WTC11 (cell line): ENCODE measurements at regions not wholly inside any gene's neighbourhood (a gene's known extent, or its start where the extent isn't known, plus 50 kb on each side); places are given as distances from the start of the nearest gene placed in this dataset.

Source experiments
- ATAC-seq: fragments of 200-7000 bp; cut with Tn5 transposase; 2 replicates; pipeline ENCODE4 v1.10.0; 2021; ENCODE audit warnings: mild to moderate bottlenecking, moderate library complexity
- CTCF ChIA-PET: fragments of 300-600 bp; sonication (Branson Sonifier 250); formaldehyde crosslinking; loops from one replicate; lab custom pipeline; 2021; ENCODE audit warnings: antibody characterized with exemption; lab: Charles Lee
- POLR2A ChIA-PET: fragments of 350-600 bp; sonication (Branson Sonifier 250); formaldehyde crosslinking; loops from one replicate; lab custom pipeline; 2021; ENCODE audit warnings: antibody characterized with exemption; lab: Charles Lee
- DNase-seq: peaks from one replicate; pipeline ENCODE4 v3.0.0; 2021; ENCODE audit warnings: low spot score
- H3K27ac Mint-ChIP-seq: 2 replicates; pipeline ENCODE4 v1.8.0; 2021; ENCODE audit warnings: mixed read lengths
- H3K27me3 Mint-ChIP-seq: 2 replicates; pipeline ENCODE4 v1.8.0; 2021; ENCODE audit warnings: low read depth, mild to moderate bottlenecking, moderate library complexity, mixed read lengths
- H3K36me3 Mint-ChIP-seq: 2 replicates; pipeline ENCODE4 v1.8.0; 2021; ENCODE audit warnings: mixed read lengths
- H3K4me1 Mint-ChIP-seq: 2 replicates; pipeline ENCODE4 v1.8.0; 2022; ENCODE audit warnings: mixed read lengths
- H3K4me3 Mint-ChIP-seq: 2 replicates; pipeline ENCODE4 v1.8.0; 2021; ENCODE audit warnings: mild to moderate bottlenecking, moderate library complexity, mixed read lengths
- H3K9me3 Mint-ChIP-seq: 2 replicates; pipeline ENCODE4 v1.8.0; 2021; ENCODE audit warnings: mixed read lengths
- CBFB ChIP-seq: sonication (generic); formaldehyde crosslinking; IDR thresholded peaks from 2 replicates; pipeline ENCODE4 v1.8.1; 2022; ENCODE audit warnings: mild to moderate bottlenecking, low read depth, missing genetic modification reagents
- CREM ChIP-seq: sonication (generic); formaldehyde crosslinking; IDR thresholded peaks from 2 replicates; pipeline ENCODE4 v1.8.1; 2022; ENCODE audit warnings: mild to moderate bottlenecking, missing genetic modification reagents, moderate library complexity
- E2F4 ChIP-seq: sonication (generic); formaldehyde crosslinking; IDR thresholded peaks from 2 replicates; pipeline ENCODE4 v1.8.1; 2022; ENCODE audit warnings: low read depth, mild to moderate bottlenecking, moderate library complexity, missing genetic modification reagents, borderline replicate concordance
- E2F5 ChIP-seq: sonication (generic); formaldehyde crosslinking; IDR thresholded peaks from 2 replicates; pipeline ENCODE4 v1.8.1; 2022; ENCODE audit warnings: mild to moderate bottlenecking, moderate library complexity, missing genetic modification reagents
- ETV6 ChIP-seq: sonication (generic); formaldehyde crosslinking; IDR thresholded peaks from 2 replicates; pipeline ENCODE4 v1.8.1; 2022; ENCODE audit warnings: mild to moderate bottlenecking, missing genetic modification reagents
- GTF2I ChIP-seq: fragments of 250-450 bp; sonication (Bioruptor Pico); conservative IDR thresholded peaks from 2 replicates; pipeline ENCODE4 v1.4.0; 2021; ENCODE audit warnings: mild to moderate bottlenecking
- HMGA2 ChIP-seq: fragments of 250-450 bp; sonication (Bioruptor Pico); IDR thresholded peaks from 2 replicates; pipeline ENCODE4 v1.4.0; 2021; ENCODE audit warnings: mild to moderate bottlenecking, moderate library complexity
- NFATC4 ChIP-seq: fragments of 250-450 bp; sonication (Bioruptor Pico); IDR thresholded peaks from 2 replicates; pipeline ENCODE4 v1.9.0; 2021; ENCODE audit warnings: mild to moderate bottlenecking
- NFYB ChIP-seq: sonication (generic); formaldehyde crosslinking; conservative IDR thresholded peaks from 2 replicates; pipeline ENCODE4 v1.8.0; 2022; ENCODE audit warnings: low read depth, missing genetic modification reagents
- RELA ChIP-seq: sonication (generic); formaldehyde crosslinking; IDR thresholded peaks from 2 replicates; pipeline ENCODE4 v1.8.1; 2022; ENCODE audit warnings: missing genetic modification reagents, mild to moderate bottlenecking, borderline replicate concordance
- SMAD3 ChIP-seq: sonication (generic); formaldehyde crosslinking; IDR thresholded peaks from 2 replicates; pipeline ENCODE4 v1.8.0; 2022; ENCODE audit warnings: missing genetic modification reagents, mild to moderate bottlenecking, borderline replicate concordance
- SOX15 ChIP-seq: fragments of 250-450 bp; sonication (Bioruptor Pico); IDR thresholded peaks from 2 replicates; pipeline ENCODE4 v1.9.0; 2021; ENCODE audit warnings: mild to moderate bottlenecking
- SP1 ChIP-seq: sonication (generic); formaldehyde crosslinking; conservative IDR thresholded peaks from 2 replicates; pipeline ENCODE4 v1.8.1; 2022; ENCODE audit warnings: missing genetic modification reagents
- STAT6 ChIP-seq: sonication (generic); formaldehyde crosslinking; conservative IDR thresholded peaks from 2 replicates; pipeline ENCODE4 v1.8.1; 2023; ENCODE audit warnings: mild to moderate bottlenecking, low read depth, missing genetic modification reagents, moderate library complexity
- TEAD1 ChIP-seq: sonication (generic); formaldehyde crosslinking; IDR thresholded peaks from 2 replicates; pipeline ENCODE4 v1.8.0; 2022; ENCODE audit warnings: mild to moderate bottlenecking, missing genetic modification reagents
- TP53 ChIP-seq: sonication (generic); formaldehyde crosslinking; IDR thresholded peaks from 2 replicates; pipeline ENCODE4 v1.8.1; 2023; ENCODE audit warnings: mild to moderate bottlenecking, missing genetic modification reagents
- ZBTB21 ChIP-seq: sonication (generic); formaldehyde crosslinking; IDR thresholded peaks from 2 replicates; pipeline ENCODE4 v1.8.1; 2023; ENCODE audit warnings: mild to moderate bottlenecking, missing genetic modification reagents, borderline replicate concordance
- ZBTB43 ChIP-seq: sonication (generic); formaldehyde crosslinking; IDR thresholded peaks from 2 replicates; pipeline ENCODE4 v1.8.1; 2023; ENCODE audit warnings: mild to moderate bottlenecking, missing genetic modification reagents
- ZNF138 ChIP-seq: sonication (generic); formaldehyde crosslinking; conservative IDR thresholded peaks from 2 replicates; pipeline ENCODE4 v1.8.1; 2022; ENCODE audit warnings: mild to moderate bottlenecking, moderate library complexity, missing genetic modification reagents
- ZNF219 ChIP-seq: sonication (generic); formaldehyde crosslinking; IDR thresholded peaks from 2 replicates; pipeline ENCODE4 v1.8.0; 2023; ENCODE audit warnings: missing genetic modification reagents, mild to moderate bottlenecking, borderline replicate concordance
- ZNF396 ChIP-seq: fragments of 250-450 bp; sonication (Bioruptor Pico); IDR thresholded peaks from 2 replicates; pipeline ENCODE4 v1.8.0; 2021; ENCODE audit warnings: mild to moderate bottlenecking, moderate library complexity, borderline replicate concordance
- ZNF416 ChIP-seq: fragments of 250-450 bp; sonication (Bioruptor Pico); IDR thresholded peaks from 2 replicates; pipeline ENCODE4 v1.9.0; 2021; ENCODE audit warnings: mild to moderate bottlenecking, inconsistent platforms
- ZNF532 ChIP-seq: fragments of 250-450 bp; sonication (Bioruptor Pico); IDR thresholded peaks from 2 replicates; pipeline ENCODE4 v1.9.0; 2021; ENCODE audit warnings: mild to moderate bottlenecking, borderline replicate concordance
- ZSCAN18 ChIP-seq: fragments of 250-450 bp; sonication (Bioruptor Pico); IDR thresholded peaks from 2 replicates; pipeline ENCODE4 v2.1.2; 2022; ENCODE audit warnings: mild to moderate bottlenecking, moderate library complexity

GRCh38 chr4:110335399-110335798 lies 137.0 kb upstream of the ELOVL6 start:
- no peak for ATAC-seq
- H3K27me3 Mint-ChIP-seq: no peaks in the 10 kb centered on the region; the same call in 1 of the 2 replicates

GRCh38 chr4:110332483-110332882 lies 134.1 kb upstream of the ELOVL6 start:
- Mint-ChIP-seq H3K4me3 (no peak overlapping the region), H3K27ac (no peak overlapping the region), H3K9me3 (peaks cover 35% of the 10 kb centered on the region), H3K27me3 (peaks cover 5% of the 10 kb centered on the region), H3K4me1 (no peaks in the 10 kb centered on the region), H3K36me3 (peaks cover 20% of the 10 kb centered on the region)
- no peak for ATAC-seq
- POLR2A ChIA-PET: no interaction called here
- DNase-seq: no peak
- CTCF ChIA-PET: no interaction called here
- TF ChIP-seq ZBTB43 (CRISPR knock-in tag) (no peak), E2F4 (CRISPR knock-in tag) (no peak), TP53 (no peak), HMGA2 (CRISPR knock-in tag) (no peak), CREM (CRISPR knock-in tag) (no peak), NFATC4 (CRISPR knock-in tag) (no peak), ZSCAN18 (CRISPR knock-in tag) (no peak), RELA (CRISPR knock-in tag) (no peak)

More at GRCh38 chr4:110335399-110335798, 137.0 kb upstream of the ELOVL6 start:
- TF ChIP-seq SP1 (CRISPR knock-in tag): no peak
- no peak for TF ChIP-seq ZNF138 (CRISPR knock-in tag)
- no peak for TF ChIP-seq ZBTB21 (CRISPR knock-in tag)
- no peak for TF ChIP-seq ZNF219 (CRISPR knock-in tag)
- no peak for TF ChIP-seq ZNF416 (CRISPR knock-in tag)
- TF ChIP-seq CBFB: no peak
- no peak for TF ChIP-seq NFYB (CRISPR knock-in tag)
- TF ChIP-seq TEAD1: no peak
- no peak for TF ChIP-seq STAT6
- TF ChIP-seq SOX15 (CRISPR knock-in tag): no peak
- no peak for TF ChIP-seq E2F5 (CRISPR knock-in tag)
- no peak for TF ChIP-seq GTF2I (CRISPR knock-in tag)
- TF ChIP-seq ZNF532 (CRISPR knock-in tag): no peak
- TF ChIP-seq ZNF396 (CRISPR knock-in tag): no peak
- TF ChIP-seq SMAD3 (CRISPR knock-in tag): no peak
- no peak for TF ChIP-seq ETV6 (CRISPR knock-in tag)
- TF ChIP-seq, all 79 proteins: peak for 0
- POLR2A ChIA-PET: no interaction called here
- peaks cover 8% of the 10 kb centered on the region for H3K9me3 Mint-ChIP-seq
- no peak overlapping the region for H3K27ac Mint-ChIP-seq
- H3K36me3 Mint-ChIP-seq: peaks cover under 1% of the 10 kb centered on the region; the same call in 1 of the 2 replicates
- H3K4me3 Mint-ChIP-seq: no peak overlapping the region
- DNase-seq: no peak
- no peaks in the 10 kb centered on the region for H3K4me1 Mint-ChIP-seq
- CTCF ChIA-PET: no interaction called here
